NCI-H2171 treated with DMSO at 0.1 percent for 48 hours (cell line): ENCODE measurements at regions not wholly inside any gene's neighbourhood (a gene's known extent, or its start where the extent isn't known, plus 50 kb on each side); places are given as distances from the start of the nearest gene placed in this dataset.
A peak's percentile ranks its signal among the peaks of the same experiment; 100 is the strongest.
"Not testable (repeated sequence)": the region's sequence is repeated elsewhere in the genome, so short reads cannot be mapped to it uniquely, and the experiment has no call there.

Experiments
- DNase-seq: peaks from one replicate; lab custom pipeline; 2025; lab: John Stamatoyannopoulos, UW

GRCh38 chr2:83143946-83144345 is 1315.1 kb downstream of the SUCLG1 start:
- no peak for DNase-seq

GRCh38 chr2:83142934-83143333 is 1316.1 kb downstream of the SUCLG1 start:
- DNase-seq, result no peak

- DNase-seq, result no peak
These were observed 1343.5 kb downstream of the SUCLG1 start for GRCh38 chr2:83115606-83116005.

GRCh38 chr2:83115155-83115554 is 1343.9 kb downstream of the SUCLG1 start:
- no peak for DNase-seq

GRCh38 chr2:83113953-83114352 is 1345.1 kb downstream of the SUCLG1 start:
- no peak for DNase-seq

- DNase-seq, result no peak
These were observed 1346.2 kb downstream of the SUCLG1 start for GRCh38 chr2:83112858-83113257.

GRCh38 chr2:83109284-83109683 is 1349.8 kb downstream of the SUCLG1 start:
- DNase-seq, result no peak

GRCh38 chr2:83106853-83107252 is 1352.2 kb downstream of the SUCLG1 start:
- DNase-seq, result no peak

- no peak for DNase-seq
These were observed 1354.9 kb downstream of the SUCLG1 start for GRCh38 chr2:83104202-83104601.

GRCh38 chr2:83103613-83104012 is 1355.5 kb downstream of the SUCLG1 start:
- no peak for DNase-seq

GRCh38 chr2:83089051-83089450 is 1370.0 kb downstream of the SUCLG1 start:
- DNase-seq, result not testable (repeated sequence)

GRCh38 chr2:83085869-83086268 is 1373.2 kb downstream of the SUCLG1 start:
- no peak for DNase-seq

- DNase-seq, result peak; percentile 6
These were observed 1377.0 kb downstream of the SUCLG1 start for GRCh38 chr2:83081826-83082690.

- no peak for DNase-seq
These were observed 1380.1 kb downstream of the SUCLG1 start for GRCh38 chr2:83079007-83079406.

- no peak for DNase-seq
These were observed 1386.3 kb downstream of the SUCLG1 start for GRCh38 chr2:83072767-83073166.

- no peak for DNase-seq
These were observed 1387.2 kb downstream of the SUCLG1 start for GRCh38 chr2:83071914-83072313.

- DNase-seq, result no peak
These were observed 1387.7 kb downstream of the SUCLG1 start for GRCh38 chr2:83071352-83071751.

GRCh38 chr2:83069724-83070123 is 1389.4 kb downstream of the SUCLG1 start:
- DNase-seq, result no peak

- no peak for DNase-seq
These were observed 1390.4 kb downstream of the SUCLG1 start for GRCh38 chr2:83068714-83069113.

- no peak for DNase-seq
These were observed 1391.1 kb downstream of the SUCLG1 start for GRCh38 chr2:83067947-83068346.

GRCh38 chr2:83063933-83064332 is 1395.1 kb downstream of the SUCLG1 start:
- DNase-seq, result no peak

GRCh38 chr2:83063511-83063910 is 1395.6 kb downstream of the SUCLG1 start:
- no peak for DNase-seq

GRCh38 chr2:83058683-83059082 is 1400.4 kb downstream of the SUCLG1 start:
- DNase-seq, result no peak
